RCC 7860 (cell line): ENCODE measurements at regions not wholly inside any gene's neighbourhood (a gene's known extent, or its start where the extent isn't known, plus 50 kb on each side); places are given as distances from the start of the nearest gene placed in this dataset.
"Not testable (repeated sequence)": the region's sequence is repeated elsewhere in the genome, so short reads cannot be mapped to it uniquely, and the experiment has no call there.

Experiments used
- DNase-seq: peaks from one replicate; pipeline ENCODE4 v3.0.0-alpha.2; 2015; ENCODE audit warnings: low spot score
- FAIRE-seq: peaks from 2 replicates; lab custom pipeline; 2012; peaks lifted over from hg19 to GRCh38; lab: Jason Lieb, UNC

DNA sequence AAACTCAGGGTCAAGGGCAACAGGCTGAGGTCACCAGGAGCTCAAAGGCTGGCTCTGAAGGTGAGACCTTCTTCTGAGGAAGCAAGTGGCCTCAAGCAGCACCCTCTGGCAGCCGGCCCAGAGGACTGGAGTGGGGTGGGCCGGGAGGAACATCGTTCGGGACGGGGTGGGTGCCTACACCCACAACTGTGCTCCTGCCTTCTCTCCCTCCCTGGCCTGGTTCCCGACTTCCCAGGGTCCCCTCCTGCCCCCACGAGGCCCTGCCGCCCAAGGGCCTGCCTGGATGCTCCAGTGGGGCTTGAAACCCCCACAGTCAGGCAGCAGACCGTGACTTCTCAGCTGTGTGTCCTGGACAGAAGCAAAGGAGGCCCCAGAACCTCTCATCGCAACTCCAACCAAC lies 195.7 kb downstream of the IGLL1 start:
- FAIRE-seq = no peak
- no peak for DNase-seq

DNA sequence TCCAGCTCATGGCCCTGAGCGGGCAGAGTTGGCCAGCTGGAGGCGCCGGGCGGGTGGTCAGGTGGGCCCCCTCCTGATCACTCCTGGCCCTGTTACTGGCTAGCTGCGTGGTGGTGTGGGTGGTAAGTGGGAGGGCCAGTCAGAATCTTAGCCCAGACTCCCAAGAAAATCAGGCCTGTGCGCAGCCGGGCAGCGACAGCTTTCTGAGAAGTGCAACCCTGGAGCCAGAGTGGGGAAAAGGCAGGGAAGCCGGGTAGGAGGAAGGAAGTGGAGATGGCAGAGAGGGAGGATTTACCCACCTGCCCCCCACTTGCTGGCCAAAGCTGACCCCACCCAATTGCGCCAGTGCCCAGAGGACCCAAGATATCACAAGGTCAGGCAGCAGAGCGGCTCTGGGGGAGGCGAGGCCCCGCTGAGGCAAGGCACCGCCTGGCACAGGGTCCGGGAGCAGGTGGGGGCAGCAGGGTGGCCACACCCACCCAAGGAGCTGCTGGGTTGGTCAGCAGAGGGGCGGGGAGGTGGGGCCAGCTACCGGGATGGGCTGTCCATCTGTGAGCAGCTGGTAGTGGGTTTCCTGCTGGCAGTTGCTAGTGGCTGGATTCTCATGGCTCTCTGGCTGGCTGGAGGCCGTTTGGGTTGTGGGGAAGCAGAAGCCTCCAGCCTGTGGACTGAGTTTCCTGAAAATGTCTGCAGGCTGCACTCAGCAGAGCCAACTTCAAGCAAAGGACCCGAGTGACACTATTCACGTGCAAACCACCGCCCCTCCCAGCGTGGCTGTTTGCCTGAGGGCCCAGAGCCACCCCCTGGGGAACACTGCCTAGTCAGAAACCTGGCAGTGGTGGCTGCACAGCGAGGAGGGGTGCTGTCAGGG lies 196.4 kb downstream of the IGLL1 start:
- DNase-seq = no peak
- FAIRE-seq = no peak

DNA sequence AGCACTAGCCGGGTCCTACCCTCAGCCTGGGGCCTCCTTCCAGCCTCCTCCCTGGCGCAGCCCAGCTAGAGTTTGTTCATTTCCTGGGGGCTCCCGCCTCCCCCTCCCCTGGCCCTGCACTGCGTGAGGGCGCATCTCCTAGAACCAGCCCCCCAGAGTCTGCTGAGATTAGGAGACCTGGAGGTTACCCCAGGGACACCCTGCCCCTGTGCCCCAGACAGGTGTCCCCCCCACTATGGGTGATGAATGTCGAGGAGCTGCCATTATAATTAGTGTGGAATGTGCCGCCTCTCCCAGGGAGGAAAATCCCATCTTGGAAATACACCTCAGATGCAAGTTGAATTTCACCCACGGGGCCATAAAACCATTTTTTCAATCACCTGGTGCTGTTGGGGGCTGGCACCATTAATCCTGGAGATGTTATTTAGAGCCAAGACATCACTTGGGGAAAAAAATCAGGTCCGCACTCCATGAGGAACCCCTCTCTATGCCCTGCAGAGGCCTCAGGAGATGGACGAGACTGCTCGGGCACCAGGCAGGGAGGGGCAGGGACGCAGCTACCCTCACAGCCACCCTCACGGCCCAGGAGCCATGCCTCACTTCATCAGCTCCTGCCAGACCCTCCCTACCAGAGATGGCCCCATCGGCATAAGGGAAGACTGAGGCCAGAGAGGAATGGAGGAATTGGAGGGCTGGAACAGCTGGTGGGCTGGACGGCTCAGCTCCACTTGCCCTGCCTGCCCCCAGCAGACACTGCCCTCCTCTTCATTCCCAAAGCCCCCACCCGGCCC lies 197.5 kb downstream of the IGLL1 start:
- DNase-seq (no peak), FAIRE-seq (no peak)

DNA sequence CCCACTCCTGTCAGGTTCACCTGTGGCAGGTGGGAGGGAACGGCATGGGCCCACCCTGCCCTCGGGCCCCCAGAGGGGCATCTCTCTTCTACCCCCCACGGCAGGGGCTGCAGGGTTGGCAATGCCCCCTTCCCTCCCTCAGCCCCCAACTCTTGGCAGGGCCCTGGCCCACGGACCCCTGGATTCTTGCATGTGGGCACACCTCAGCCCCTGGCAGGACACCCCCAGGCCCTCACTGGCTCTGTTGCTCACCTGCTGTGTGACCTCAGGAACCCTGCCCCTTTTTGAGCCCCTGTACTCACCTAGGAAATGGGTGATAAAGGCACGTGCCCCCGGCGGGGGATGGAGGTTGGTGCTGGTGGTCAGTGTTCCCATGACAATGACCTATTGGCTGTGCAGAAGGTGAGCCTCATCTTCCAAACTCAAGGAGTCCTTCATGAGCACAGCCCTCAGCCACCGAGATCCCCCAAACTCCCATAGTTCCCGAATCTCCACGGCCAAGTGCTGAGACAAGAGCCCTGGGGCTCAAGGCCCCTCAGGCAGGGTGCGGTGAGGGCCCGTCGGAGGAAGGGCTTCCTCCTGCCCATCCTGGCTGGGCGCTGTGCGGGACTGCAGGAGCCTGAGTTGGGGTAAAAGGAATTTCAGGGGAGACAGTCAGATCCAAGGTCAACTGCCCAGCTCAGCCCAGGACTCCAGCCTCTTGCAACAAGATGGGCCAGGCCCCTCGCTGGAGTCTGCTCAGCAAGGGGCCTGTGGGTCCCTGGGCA lies 198.2 kb downstream of the IGLL1 start:
- FAIRE-seq (no peak), DNase-seq (no peak)

DNA sequence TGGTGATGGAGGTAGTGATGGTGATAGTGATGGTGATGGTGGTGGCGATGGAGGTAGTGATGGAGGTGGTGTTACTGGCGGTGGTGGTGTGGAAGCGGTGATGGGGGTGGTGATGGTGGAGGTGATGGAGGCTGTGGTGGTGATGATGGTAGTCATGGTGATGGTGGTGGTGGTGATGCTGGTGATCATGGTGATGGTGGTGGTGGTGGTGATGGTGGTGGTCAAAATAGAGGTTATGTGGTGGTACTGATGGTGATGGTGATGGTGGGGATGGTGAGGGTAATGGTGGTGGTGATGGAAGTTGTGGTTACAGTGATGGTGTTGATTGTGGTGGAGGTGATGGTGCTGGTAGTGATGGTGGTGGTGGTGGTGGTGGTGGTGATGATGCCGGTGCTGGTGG lies 199.2 kb downstream of the IGLL1 start:
- DNase-seq = no peak
- no peak for FAIRE-seq

DNA sequence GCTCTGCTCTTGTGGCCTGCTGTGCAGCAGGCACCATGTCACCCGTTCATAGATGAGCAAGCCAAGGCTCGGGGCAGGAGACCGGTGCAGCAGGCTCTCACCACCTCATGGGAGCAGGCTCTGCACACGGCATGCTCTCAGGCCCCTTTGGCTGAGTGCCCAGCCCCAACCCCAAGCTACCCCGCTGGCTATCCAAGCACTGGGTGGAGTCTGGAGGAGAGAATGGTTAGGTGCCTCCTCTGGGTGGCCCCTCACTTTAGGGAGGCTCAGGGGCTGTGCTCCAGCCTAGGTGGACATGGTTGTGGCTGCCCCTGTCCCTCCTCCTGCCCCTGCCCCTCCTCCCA lies 199.9 kb downstream of the IGLL1 start:
- FAIRE-seq = no peak
- no peak for DNase-seq

DNA sequence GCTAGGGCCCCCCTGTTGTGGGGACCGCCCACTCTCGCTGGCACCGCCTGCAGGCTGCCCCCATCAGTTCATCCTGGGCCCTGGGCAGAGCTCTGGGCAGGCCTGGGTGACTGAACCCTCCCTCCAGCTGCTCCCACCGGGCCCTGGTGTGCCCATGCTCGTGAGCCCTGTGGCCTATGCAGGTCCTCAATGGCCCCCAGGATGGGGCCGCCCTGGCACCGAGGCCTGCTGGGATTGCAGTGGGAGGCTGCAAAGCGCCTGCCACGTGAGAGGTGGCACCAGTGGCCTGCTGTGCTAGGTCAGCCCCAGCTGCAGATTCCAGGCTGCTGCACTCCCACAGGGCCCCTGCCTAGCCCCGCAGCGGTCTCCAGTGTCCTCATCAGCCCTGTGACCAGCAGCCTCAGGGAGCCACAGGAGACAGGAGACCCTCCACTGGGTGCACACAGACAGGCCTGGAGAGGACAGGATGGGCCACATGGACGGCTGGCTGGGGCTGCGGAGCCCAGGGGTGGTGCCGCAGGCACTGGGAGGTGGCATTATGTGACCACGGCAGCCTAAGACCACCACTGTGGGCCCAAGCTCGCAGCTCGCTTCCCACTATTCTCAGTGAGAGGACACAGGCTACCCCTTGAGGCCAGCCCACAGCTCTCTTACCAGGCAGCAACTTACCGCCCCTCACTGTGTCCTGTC lies 199.4 kb downstream of the BCR start:
- FAIRE-seq, DNase-seq: not testable (repeated sequence)

DNA sequence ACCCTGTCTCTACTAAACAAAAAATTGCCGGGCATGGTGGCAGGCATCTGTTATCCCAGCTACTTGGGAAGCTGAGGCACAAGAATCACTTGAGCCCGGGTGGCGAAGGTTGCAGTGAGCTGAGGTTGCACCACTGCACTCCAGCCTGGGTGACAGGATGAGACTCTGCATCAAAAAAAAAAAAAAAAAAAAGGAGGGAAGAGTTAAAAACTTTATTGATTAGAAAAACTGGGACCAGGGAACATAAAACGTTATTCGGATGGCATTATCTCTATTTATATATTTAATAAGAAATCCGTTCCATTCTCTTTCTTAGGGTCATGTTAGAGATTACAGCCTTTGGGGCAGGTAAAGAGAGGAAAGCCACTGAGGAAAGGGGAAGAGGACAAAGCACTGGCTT lies 197.5 kb downstream of the BCR start:
- FAIRE-seq = no peak
- DNase-seq = no peak

DNA sequence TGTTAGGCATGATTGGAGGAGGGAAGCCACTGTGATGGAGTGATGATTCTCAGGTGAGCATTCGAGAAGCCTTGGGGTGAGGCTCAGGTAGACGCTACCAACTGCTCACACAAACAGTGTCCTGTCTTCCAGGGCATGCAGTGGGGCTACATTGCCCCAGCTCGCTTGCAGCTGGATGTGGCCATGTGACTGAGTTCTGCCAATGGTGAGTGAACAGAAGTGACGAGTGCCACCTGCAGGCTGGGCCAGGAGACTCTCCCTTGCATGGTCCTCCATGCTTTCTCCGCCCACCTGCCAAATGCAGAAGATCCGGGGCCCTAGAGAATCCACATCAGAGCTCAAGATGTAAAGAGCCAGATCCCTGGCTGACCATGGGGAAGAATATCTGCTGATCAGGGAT lies 195.9 kb downstream of the BCR start:
- peak; percentile 7 for DNase-seq
- FAIRE-seq = no peak

DNA sequence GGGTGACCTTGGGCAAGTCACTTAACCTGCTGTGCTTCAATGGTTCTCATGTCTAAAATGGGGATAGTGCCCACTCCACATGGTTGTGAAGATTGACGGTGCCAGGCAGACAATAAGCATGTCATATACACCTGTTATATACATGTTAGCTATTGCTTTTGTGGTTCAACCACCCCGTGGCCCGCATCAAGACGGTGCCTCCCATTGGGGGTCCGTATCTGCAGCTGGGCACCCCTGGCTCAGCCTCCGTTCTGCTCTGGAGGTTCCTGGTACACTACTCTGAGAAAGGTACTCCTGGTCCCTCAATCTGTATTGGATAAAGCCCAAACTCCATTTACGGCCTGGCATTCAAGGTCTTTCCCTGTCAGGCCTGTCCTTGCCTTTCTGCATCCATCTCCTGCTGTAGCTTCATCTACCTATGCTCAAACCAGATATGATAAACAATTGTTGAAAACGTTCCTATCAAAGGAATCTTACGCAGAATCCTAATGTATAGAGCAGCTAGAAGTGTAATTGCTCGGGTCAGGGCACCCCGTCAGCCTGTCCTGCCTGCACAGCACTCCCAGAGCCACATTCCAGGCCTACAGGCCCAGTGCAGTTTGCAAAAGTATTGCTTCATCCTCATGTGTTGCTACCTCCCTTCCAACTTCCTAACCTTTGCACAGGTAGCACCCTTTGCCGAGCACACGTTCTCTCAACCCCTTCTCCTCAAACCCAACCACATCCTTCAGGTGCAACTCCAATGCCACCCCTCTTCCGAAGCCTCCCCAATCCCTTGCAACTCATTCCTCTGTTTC lies 194.9 kb downstream of the BCR start:
- no peak for FAIRE-seq
- no peak for DNase-seq

DNA sequence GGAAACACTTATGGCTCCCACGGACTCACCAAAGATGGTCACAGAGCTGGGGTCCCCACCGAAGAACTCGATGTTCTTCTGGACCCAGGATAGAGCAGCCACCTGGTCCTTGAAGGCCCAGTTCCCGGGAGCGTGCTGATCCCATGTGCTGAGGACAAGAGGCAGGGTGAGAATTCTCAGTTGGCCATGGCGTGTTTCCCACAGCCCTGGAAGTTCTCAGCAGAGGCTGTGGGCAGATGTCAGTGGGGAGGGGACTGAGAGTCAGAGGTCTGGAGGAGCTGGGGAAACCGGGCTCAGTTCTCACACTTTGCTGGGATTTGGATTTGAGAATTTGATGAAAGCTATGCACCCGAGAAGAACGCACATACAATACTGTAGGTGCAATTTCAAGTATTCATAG lies 193.3 kb downstream of the BCR start:
- no peak for FAIRE-seq

DNA sequence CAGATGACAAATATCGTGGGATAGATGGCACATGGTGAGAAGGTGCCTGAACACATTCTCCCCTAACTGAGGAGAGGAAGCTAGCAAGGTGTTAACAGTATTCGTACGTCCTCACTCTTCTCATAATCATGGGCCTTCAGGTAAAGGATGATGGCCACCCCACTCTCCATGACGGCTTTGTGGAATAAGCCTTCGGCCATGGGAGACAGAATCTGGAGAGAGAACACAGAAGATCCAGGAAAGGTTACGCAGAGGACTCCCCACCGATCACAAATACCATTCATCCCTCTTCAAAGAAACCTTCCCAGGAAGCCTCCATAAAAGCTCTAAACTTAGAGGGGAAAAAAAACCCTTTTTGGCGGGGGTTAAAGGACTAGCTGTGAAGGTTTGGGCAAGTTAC lies 189.9 kb downstream of the BCR start:
- FAIRE-seq = no peak
- DNase-seq = no peak

More for the DNA sequence above, 193.3 kb downstream of the BCR start:
- no peak for DNase-seq

DNA sequence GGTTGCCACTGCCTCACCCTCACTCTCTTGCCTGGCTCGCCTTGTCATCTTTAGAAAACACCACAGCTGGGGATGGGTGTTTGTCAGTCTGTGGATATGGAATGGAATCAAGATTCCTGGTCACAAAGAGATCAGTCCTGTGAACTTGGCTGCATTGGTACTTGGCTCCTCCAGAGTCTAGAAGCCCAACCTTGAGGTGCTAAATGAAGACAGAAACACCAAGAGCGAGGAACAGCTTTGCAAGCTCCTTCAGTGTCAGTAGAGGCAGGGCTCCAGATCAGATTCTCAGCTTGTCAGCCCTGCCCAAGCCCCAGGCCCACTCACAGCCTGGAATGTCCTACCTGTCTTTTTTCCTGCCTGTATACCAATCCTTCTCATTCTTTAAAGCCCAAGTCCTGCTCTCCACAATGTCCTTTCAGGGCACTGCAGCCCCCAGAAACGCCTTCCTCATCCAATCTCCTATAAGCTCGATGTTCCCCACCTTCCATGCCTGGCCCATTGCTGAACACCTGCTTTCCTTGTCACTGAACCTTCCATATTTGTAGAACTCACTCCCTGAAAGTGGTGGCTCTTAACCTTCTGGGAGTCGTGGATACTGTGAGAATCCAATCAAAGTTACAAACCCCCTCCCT lies 188.9 kb downstream of the BCR start:
- DNase-seq (no peak), FAIRE-seq (no peak)
